Mesothelial cell of epicardium (in vitro differentiated cells): ENCODE measurements at regions not wholly inside any gene's neighbourhood (a gene's known extent, or its start where the extent isn't known, plus 50 kb on each side); places are given as distances from the start of the nearest gene placed in this dataset.

Experiments
- DNase-seq, 2 experiments: peaks; one replicate each; pipeline ENCODE4 v3.0.0; 2021; ENCODE audit warnings: low spot score in 2 of 2; ENCODE audit not compliant: unreplicated experiment in 2 of 2
- H3K27ac Mint-ChIP-seq: 2 replicates; pipeline ENCODE4 v1.8.0; 2021; ENCODE audit warnings: mixed read lengths
- H3K27me3 Mint-ChIP-seq: 2 replicates; pipeline ENCODE4 v1.8.0; 2021; ENCODE audit warnings: low read depth, mixed read lengths
- H3K36me3 Mint-ChIP-seq: 2 replicates; pipeline ENCODE4 v1.8.0; 2021; ENCODE audit warnings: mixed read lengths
- H3K4me1 Mint-ChIP-seq: 2 replicates; pipeline ENCODE4 v1.8.0; 2021; ENCODE audit warnings: mixed read lengths
- H3K4me3 Mint-ChIP-seq: 2 replicates; pipeline ENCODE4 v1.8.0; 2021; ENCODE audit warnings: mild to moderate bottlenecking, moderate library complexity, mixed read lengths
- H3K9me3 Mint-ChIP-seq: 2 replicates; pipeline ENCODE4 v1.8.0; 2021; ENCODE audit warnings: mixed read lengths
- CTCF ChIP-seq: fragments of 200-600 bp; sonication (generic); IDR thresholded peaks from one replicate; pipeline ENCODE4 v1.5.0; 2021; ENCODE audit warnings: antibody characterized with exemption; ENCODE audit not compliant: unreplicated experiment

GRCh38 chr4:38612646-38613414 lies 51.2 kb upstream of the KLF3 start:
- no peak for TF ChIP-seq CTCF
- peak overlapping the region; percentile 51 for H3K27ac Mint-ChIP-seq
- H3K4me1 Mint-ChIP-seq = peaks cover 25% of the 10 kb centered on the region
- no peaks in the 10 kb centered on the region for H3K27me3 Mint-ChIP-seq
- H3K4me3 Mint-ChIP-seq = no peak overlapping the region
- no peaks in the 10 kb centered on the region for H3K9me3 Mint-ChIP-seq
- peaks cover 2% of the 10 kb centered on the region for H3K36me3 Mint-ChIP-seq
- DNase-seq = no peak
